Fibroblast of lung (primary cell): ENCODE measurements at regions not wholly inside any gene's neighbourhood (a gene's known extent, or its start where the extent isn't known, plus 50 kb on each side); places are given as distances from the start of the nearest gene placed in this dataset.

ENCODE experiments used
- DNase-seq, 2 donors: peaks; one replicate each; pipeline versions ENCODE4 v3.0.0 to v3.0.0-alpha.2; 2010; ENCODE audit warnings: low read depth in 2 of 2
- H2AFZ ChIP-seq: 2 replicates; pipeline ENCODE4 v1.5.1; 2012; ENCODE audit warnings: low read length, control low read depth, inconsistent platforms
- H3K27ac ChIP-seq: 2 replicates; pipeline ENCODE4 v1.5.1; 2011; ENCODE audit warnings: low read length, control low read depth; ENCODE audit not compliant: insufficient read depth
- H3K27me3 ChIP-seq: 2 replicates; pipeline ENCODE4 v1.5.1; 2011; ENCODE audit warnings: mild to moderate bottlenecking, low read length; ENCODE audit not compliant: control insufficient read depth, insufficient read depth
- H3K36me3 ChIP-seq: 2 replicates; pipeline ENCODE4 v1.5.1; 2011; ENCODE audit warnings: low read length; ENCODE audit not compliant: control insufficient read depth, insufficient read depth
- H3K4me1 ChIP-seq: 2 replicates; pipeline ENCODE4 v1.5.1; 2011; ENCODE audit warnings: low read length; ENCODE audit not compliant: control insufficient read depth, insufficient read depth; ENCODE audit errors: extremely low read depth
- H3K4me2 ChIP-seq: 2 replicates; pipeline ENCODE4 v1.5.1; 2011; ENCODE audit warnings: low read length, control low read depth; ENCODE audit not compliant: insufficient read depth; ENCODE audit errors: extremely low read depth
- H3K4me3 ChIP-seq, 4 experiments: fragments of 200-600 bp in 1 of 4; sonication (generic) in 1 of 4; replicated peaks in 1 of 4; 2 replicates each; pipeline ENCODE4 v1.5.1; 2011 to 2016; ENCODE audit warnings: low read length in 4 of 4, low read depth in 3 of 4, mild to moderate bottlenecking in 3 of 4, control low read depth in 2 of 4, inconsistent platforms in 1 of 4, mixed read lengths in 1 of 4; ENCODE audit not compliant: insufficient read depth in 1 of 4; ENCODE audit errors: control extremely low read depth in 1 of 4
- H3K79me2 ChIP-seq: 2 replicates; pipeline ENCODE4 v1.5.1; 2012; ENCODE audit warnings: mild to moderate bottlenecking, low read length, inconsistent platforms; ENCODE audit not compliant: control insufficient read depth, insufficient read depth
- H3K9ac ChIP-seq: 2 replicates; pipeline ENCODE4 v1.5.1; 2011; ENCODE audit warnings: mild to moderate bottlenecking, low read length, control low read depth; ENCODE audit not compliant: insufficient read depth
- H3K9me3 ChIP-seq: 2 replicates; pipeline ENCODE4 v1.5.1; 2012; ENCODE audit warnings: low read depth, low read length; ENCODE audit not compliant: control insufficient read depth, insufficient read depth
- H4K20me1 ChIP-seq: 2 replicates; pipeline ENCODE4 v1.5.1; 2011; ENCODE audit warnings: low read length; ENCODE audit not compliant: control insufficient read depth, insufficient read depth; ENCODE audit errors: extremely low read depth
- CTCF ChIP-seq, 2 donors: IDR thresholded peaks in 1 of 2; conservative IDR thresholded peaks in 1 of 2; 1 replicate in 1 of 2; 2 replicates in 1 of 2; pipeline ENCODE4 v1.5.1; 2011 to 2012; ENCODE audit warnings: low read length in 2 of 2, control low read depth in 1 of 2, inconsistent platforms in 1 of 2, low read depth in 1 of 2, mild to moderate bottlenecking in 1 of 2
- EZH2 ChIP-seq: IDR thresholded peaks from 2 replicates; pipeline ENCODE4 v1.5.1; 2012; ENCODE audit warnings: low read length, control low read depth, mild to moderate bottlenecking; ENCODE audit errors: missing control alignments

GRCh38 chr4:87901422-87901992 is 68.7 kb downstream of the MEPE start:
- Histone ChIP-seq H3K4me1 (no peaks in the 10 kb centered on the region), H4K20me1 (no peaks in the 10 kb centered on the region), H3K27ac (no peak overlapping the region), H3K9ac (no peak overlapping the region), H3K9me3 (no peaks in the 10 kb centered on the region), H3K79me2 (no peaks in the 10 kb centered on the region), H3K36me3 (no peaks in the 10 kb centered on the region), H3K4me2 (no peak overlapping the region), H3K4me3 (no peak overlapping the region), H3K27me3 (no peaks in the 10 kb centered on the region), H2AFZ (no peak overlapping the region)
- TF ChIP-seq CTCF (conservative IDR thresholded peaks at IDR 0.05 in 1 of 2, IDR thresholded peaks at IDR 0.05 in 1 of 2; ENCODE audit: low read depth in 1 of 2, low read length in 2 of 2) (no peak), EZH2 (no peak)
- peak in 1 of 2 donors; percentile 18 for DNase-seq

- H3K27me3 ChIP-seq: no peaks in the 10 kb centered on the region
- H3K9ac ChIP-seq: no peak overlapping the region
- H3K27ac ChIP-seq: no peak overlapping the region
- H3K79me2 ChIP-seq: no peaks in the 10 kb centered on the region
- H3K36me3 ChIP-seq: no peaks in the 10 kb centered on the region
- no peak for DNase-seq
- no peaks in the 10 kb centered on the region for H3K4me1 ChIP-seq
- TF ChIP-seq CTCF (conservative IDR thresholded peaks at IDR 0.05 in 1 of 2, IDR thresholded peaks at IDR 0.05 in 1 of 2; ENCODE audit: low read depth in 1 of 2, low read length in 2 of 2): no peak
- H2AFZ ChIP-seq: no peak overlapping the region
- no peak overlapping the region for H3K4me2 ChIP-seq
- H4K20me1 ChIP-seq: no peaks in the 10 kb centered on the region
- no peaks in the 10 kb centered on the region for H3K9me3 ChIP-seq
- H3K4me3 ChIP-seq: no peak overlapping the region
Observed at GRCh38 chr4:87904639-87905160, 70.8 kb upstream of the SPP1 start.

- H4K20me1 ChIP-seq: no peaks in the 10 kb centered on the region
- H3K9me3 ChIP-seq: no peaks in the 10 kb centered on the region
- no peak overlapping the region for H3K9ac ChIP-seq
- H3K4me2 ChIP-seq: no peak overlapping the region
- no peak overlapping the region for H3K4me3 ChIP-seq
- no peaks in the 10 kb centered on the region for H3K36me3 ChIP-seq
- no peak for DNase-seq
- H3K79me2 ChIP-seq: no peaks in the 10 kb centered on the region
- H2AFZ ChIP-seq: no peak overlapping the region
- no peaks in the 10 kb centered on the region for H3K4me1 ChIP-seq
- no peak overlapping the region for H3K27ac ChIP-seq
- TF ChIP-seq EZH2 (no peak), CTCF (conservative IDR thresholded peaks at IDR 0.05 in 1 of 2, IDR thresholded peaks at IDR 0.05 in 1 of 2; ENCODE audit: low read depth in 1 of 2, low read length in 2 of 2) (no peak)
- H3K27me3 ChIP-seq: no peaks in the 10 kb centered on the region
Observed at GRCh38 chr4:87908336-87908735, 67.2 kb upstream of the SPP1 start.
